Activated gamma-delta T cell treated with anti-CD3 and anti-CD28 coated beads, Interleukin-2, amount 50 U/mL, for 16 hours (primary cell): ENCODE measurements at regions not wholly inside any gene's neighbourhood (a gene's known extent, or its start where the extent isn't known, plus 50 kb on each side); places are given as distances from the start of the nearest gene placed in this dataset.

ENCODE experiments used
- DNase-seq: peaks from one replicate; pipeline ENCODE4 v3.0.0-alpha.2; 2020; ENCODE audit warnings: low read depth

DNA sequence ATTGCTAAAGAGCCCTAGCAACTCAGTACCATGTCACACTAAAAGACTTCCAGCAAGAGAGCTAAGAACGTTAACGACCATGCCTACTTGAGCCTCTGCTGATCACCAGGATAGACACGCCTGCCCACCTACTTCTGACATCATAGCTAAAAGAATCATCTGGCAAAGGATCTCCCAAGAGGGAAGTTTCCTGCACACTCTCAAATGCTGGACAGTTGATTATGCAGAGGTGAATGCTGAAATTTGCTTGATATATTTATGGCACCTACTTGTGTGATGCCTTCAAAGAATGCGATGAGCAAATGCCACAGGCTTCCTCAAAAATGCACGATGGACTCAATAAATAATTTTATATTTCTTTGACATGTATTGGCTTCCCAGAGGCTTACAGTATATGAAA lies 113.6 kb downstream of the GALC start:
- DNase-seq, result no peak

- no peak for DNase-seq
Measured at GRCh38 chr14:87878959-87879358, 114.0 kb downstream of the GALC start.

GRCh38 chr14:87877877-87878276 lies 115.1 kb downstream of the GALC start:
- DNase-seq, result no peak

DNA sequence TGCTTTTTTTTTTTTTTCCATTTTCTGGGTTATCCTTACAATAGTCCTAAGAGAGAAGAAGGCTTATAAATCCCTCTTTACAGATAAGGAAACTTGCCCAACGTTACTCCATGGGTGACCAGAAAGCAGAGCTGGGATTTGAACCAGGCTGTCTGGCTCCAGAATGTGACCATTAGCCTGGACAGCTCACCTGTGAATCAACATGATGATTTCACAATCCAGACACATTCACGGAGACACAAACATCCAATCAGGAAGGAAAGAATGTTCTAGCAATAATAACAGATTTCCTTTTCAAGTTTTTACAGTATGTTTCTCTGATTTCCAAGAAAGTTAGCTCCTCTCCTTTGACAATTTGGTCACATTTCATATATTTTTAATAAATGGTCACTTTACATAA lies 118.3 kb downstream of the GALC start:
- DNase-seq, result no peak

GRCh38 chr14:87873741-87874140 lies 119.2 kb downstream of the GALC start:
- no peak for DNase-seq

DNA sequence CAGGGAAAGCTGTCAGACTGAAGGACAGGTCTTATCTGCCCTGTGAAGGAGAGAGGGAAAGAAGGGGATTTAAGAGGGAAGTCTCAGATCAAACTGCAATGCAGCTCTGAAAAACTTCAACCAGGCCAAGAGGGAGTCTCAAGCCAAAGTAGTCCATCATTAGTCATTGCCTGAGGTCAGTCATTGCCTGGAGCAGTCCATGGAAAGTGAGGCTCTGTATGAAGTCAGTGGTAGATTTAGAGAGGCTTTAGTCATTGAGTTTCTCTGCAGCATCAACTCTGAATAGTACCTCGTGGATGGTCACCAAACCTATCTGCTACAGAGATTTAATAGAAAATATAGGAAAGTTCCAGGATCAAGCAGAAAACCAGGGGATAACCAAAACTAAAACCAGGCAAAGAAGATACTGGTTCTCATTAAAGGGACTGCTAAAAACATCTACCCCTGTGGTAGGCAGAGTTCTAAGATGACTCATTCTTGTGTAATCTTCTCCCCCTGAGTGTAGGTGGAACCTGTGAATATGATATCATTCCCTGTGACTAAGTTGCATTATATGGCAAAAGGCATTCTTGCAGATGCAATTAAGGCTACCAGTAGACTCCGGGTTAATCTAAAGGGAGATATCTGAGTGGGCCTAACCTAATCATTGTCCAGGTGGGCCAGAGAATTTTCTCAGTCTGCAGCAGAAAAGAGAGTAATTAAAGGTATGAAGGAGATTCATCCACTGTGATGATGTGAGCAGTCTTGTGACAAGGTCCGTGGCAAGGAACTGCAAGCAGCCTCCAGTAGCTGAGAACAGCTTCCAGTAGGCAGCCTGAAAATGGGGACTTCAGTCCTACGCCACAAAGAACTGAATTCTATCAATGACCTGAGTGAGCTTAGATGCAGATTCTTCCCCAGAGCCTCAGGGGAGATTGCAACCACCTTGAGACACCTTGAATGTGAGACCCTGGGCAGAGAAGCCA lies 123.1 kb downstream of the GALC start:
- DNase-seq, result no peak

- DNase-seq, result no peak
Measured at GRCh38 chr14:87868920-87869319, 124.1 kb downstream of the GALC start.

DNA sequence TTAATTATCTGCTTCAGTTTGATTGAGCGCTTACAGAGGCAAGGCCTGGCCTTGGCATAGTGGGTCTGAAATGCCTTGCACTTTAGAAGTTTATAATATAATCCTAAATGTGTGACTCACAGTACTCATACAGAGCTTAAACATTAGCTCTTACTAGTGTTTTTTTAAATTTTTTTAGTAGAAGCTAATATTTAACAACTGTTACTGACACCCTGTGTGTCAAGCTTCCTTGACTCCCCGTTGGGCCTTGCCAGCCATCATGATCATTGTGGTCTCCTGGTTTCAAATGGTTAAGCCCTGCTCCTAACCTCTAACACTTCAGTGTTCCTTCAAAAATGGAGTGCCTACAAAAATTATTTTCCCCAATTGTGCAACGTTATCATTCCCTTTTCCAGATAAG lies 126.9 kb downstream of the GALC start:
- DNase-seq, result no peak

DNA sequence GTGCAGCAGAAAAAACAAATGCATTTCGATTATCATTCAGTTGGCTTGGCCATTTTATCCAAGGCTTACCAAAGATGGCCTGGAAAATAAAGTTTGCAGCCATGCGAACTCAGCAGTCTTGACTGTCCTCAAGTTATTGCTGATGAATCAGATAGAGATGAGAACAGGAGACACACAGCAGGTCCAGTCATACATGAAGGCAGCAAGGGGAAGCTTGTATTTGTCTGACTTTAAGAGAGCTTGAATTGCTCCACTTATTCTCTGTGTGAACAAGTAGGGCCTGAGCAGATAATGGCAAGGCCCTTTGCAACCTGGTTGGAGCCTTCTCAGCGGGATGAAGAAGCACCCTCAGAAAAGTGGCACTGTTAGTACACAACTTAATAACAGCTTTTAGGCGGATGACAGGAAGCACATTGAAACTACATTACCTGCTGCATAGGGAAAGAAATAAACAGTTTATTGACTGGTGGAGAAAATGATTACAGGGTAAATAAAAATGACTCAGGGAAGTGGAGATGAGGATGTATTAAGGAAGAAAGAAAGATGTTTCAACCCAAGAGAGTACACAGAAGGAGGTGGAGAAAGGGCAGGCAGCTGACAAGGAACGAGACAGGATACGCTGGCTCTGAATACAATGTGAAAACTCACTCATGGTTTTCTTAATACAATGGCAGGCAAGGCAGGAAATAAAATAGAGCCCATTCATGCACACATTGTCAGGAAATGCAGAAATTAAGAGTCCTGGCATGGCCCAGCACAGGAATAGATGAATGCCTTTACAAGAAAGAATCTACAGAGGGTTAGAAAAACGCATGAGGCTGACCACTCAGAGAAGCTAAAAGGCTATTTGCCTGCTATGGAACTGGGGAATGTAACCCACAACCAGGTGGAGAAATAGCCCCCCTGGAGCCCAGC lies 128.4 kb downstream of the GALC start:
- DNase-seq, result no peak

- no peak for DNase-seq
Measured at GRCh38 chr14:87863047-87863446, 129.9 kb downstream of the GALC start.

DNA sequence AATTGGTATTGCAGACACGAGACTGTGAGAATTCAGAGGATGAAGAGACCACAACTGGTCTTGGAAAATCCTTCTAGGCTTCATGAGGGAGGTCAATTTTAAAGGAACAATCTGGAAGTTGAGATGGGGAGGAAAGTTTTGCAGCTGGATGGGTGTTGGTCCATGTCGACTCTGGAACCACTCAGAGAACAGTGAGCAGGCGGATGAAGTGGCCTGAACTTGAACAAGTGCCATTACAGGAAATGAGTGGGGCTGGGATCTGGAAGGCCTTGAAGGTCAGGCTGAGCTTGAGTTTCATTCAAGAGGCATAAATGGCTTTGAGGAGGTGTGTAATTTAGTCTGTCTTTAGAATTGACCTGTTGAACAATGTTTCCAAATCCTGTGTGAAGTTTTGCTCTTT lies 140.9 kb downstream of the GALC start:
- no peak for DNase-seq

- no peak for DNase-seq
Measured at GRCh38 chr14:87851190-87851589, 141.8 kb downstream of the GALC start.

GRCh38 chr14:87847216-87847755 lies 145.7 kb downstream of the GALC start:
- no peak for DNase-seq

DNA sequence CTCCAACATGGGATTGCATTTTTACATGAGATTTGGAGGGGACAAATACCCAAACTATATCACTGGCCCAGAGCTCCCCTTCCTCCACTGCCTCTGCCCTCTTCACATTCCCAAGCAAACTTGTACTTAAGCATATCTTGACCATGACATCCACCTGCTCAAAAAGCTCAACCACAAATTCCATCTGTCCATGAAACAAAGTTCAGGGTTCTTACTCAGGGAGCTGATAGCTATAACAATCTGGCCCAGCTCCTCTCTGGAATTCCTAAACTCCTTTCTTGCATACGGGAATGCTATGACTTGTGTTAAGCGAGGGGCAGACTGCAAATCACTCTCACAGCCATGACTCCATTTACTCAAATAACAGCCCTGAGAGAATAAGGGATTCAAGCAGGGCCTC lies 152.1 kb downstream of the GALC start:
- no peak for DNase-seq

- DNase-seq, result no peak
Measured at GRCh38 chr14:87838931-87839330, 154.1 kb downstream of the GALC start.

- no peak for DNase-seq
Measured at GRCh38 chr14:87837296-87837695, 155.7 kb downstream of the GALC start.

DNA sequence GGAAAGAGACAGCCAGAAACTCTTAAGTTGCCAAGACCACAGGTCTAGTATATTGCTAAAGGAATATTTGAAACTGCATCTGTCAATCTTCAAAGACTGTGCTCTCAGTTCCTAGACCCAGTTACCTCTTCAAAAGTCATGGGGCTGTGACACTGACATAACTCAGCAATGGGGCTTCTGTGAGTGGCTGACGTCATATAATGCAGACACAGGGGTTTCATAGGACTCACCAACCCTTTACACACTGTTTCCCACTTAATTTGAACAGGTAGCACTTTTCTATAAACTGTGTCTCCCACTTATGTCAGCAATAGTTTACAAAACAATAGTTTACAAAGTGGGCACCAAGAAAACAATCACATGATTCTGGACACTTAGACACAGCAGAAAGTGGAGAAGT lies 158.4 kb downstream of the GALC start:
- no peak for DNase-seq

- DNase-seq, result no peak
Measured at GRCh38 chr14:87833026-87833425, 160.0 kb downstream of the GALC start.

GRCh38 chr14:87830443-87831096 lies 162.4 kb downstream of the GALC start:
- DNase-seq, result no peak

GRCh38 chr14:87829543-87829942 lies 163.4 kb downstream of the GALC start:
- no peak for DNase-seq

DNA sequence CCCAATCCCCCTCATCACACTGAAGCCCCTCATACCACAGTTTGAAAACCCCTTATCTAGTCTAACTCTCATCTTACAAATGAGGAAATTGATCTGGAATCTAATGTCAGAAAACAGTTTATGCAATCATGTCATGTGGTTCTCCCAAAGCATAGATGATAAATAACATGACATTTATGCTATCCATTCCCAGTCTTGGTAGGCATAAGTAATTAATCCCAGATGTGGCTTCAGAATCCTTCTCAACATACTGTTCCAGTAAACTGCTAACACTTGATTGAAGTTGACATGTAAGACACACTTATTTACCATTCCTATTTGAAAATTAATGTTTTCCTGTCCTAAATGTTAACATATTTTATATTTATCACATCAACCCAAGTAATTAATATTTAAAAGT lies 168.7 kb downstream of the GALC start:
- no peak for DNase-seq

DNA sequence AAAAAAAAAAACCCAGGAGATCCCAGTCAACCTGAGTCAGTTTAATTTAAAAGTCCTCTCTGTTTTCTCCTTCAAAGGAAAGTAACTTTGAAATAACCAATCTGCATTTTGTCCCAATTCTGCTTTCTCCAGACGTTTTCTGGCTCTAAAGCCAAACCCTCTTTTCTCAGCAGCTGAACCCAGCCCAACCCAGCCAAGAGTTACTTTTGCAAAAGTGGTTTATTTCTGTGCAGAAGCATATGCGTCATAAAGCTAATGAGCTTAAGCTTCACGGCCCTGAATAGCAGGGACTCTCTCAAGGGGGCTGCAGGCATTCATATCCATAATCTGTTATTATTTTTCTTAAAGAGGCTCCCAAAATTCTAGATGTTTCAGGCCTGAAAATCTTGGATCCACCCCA lies 176.6 kb downstream of the GALC start:
- DNase-seq, result no peak
